22Rv1 (cell line): ENCODE measurements at regions not wholly inside any gene's neighbourhood (a gene's known extent, or its start where the extent isn't known, plus 50 kb on each side); places are given as distances from the start of the nearest gene placed in this dataset.
A peak's percentile ranks its signal among the peaks of the same experiment; 100 is the strongest.

ENCODE experiments used
- H3K27ac ChIP-seq: fragments of 450-650 bp; 2 replicates; pipeline ENCODE4 v1.5.1; 2017
- CTCF ChIP-seq: fragments of 450-650 bp; IDR thresholded peaks from 2 replicates; pipeline ENCODE4 v1.5.1; 2017; ENCODE audit warnings: mild to moderate bottlenecking
- ZFX ChIP-seq: fragments of 450-650 bp; IDR thresholded peaks from 2 replicates; pipeline ENCODE4 v1.6.1; 2017; ENCODE audit warnings: antibody characterized with exemption, borderline replicate concordance

DNA sequence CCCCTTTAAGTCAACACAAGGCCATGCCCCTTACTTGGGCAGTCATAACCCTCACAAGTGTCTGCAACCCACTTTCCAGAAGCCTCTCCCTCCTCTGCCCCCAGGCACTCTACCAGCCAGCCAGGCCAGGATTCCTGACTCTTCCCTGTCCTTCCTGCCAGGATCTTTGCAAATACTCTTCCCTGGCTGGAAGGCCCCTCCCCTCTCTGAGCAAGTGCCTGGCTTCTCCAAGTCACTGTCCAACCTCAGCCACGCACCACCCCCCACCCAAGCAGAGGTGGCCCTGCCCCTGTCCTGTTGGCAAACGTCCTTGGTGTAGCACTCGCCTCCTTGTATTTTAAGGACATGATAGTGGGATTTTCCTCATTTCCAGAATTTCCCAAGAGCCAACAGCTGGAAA lies 54.7 kb upstream of the USP3 start:
- peak overlapping the region; percentile 86 for H3K27ac ChIP-seq
- TF ChIP-seq CTCF (no peak), ZFX (no peak)

- H3K27ac ChIP-seq = peak overlapping the region; percentile 86
- TF ChIP-seq CTCF (no peak), ZFX (no peak)
Measured at GRCh38 chr15:63450884-63451225, 53.5 kb upstream of the USP3 start.

- H3K27ac ChIP-seq = no peak overlapping the region
- no peak for TF ChIP-seq ZFX
- TF ChIP-seq CTCF = no peak
Measured at GRCh38 chr15:63451671-63452315, 52.6 kb upstream of the USP3 start.

DNA sequence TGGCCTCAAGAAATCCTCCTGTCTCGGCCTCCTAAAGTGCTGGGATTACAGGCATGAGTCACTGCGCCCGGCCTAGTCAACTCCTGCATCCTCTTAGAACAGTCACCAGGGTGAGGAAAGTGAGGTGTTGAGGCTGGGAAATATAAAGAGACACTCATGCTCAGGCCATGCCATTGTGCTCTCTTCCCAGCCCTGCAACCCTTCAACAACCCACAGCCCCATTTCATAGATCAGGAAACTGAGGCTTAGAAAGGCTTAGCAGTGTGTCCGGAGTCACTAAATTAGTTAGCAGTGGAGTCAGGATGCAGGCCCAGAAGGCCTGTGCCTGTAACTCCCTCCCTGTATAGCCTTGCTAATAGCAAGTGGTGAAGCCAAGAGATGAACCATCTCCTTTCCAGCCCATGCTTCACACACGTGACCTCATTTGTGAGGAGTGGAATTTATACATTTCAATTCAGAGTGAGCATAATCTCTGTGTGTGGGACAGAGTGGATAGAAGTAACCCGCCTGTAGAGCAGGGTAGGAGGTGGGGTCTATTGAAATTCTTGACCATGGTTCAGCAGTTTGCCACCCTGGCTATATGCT lies 51.7 kb upstream of the USP3 start:
- H3K27ac ChIP-seq = no peak overlapping the region
- no peak for TF ChIP-seq ZFX
- no peak for TF ChIP-seq CTCF

DNA sequence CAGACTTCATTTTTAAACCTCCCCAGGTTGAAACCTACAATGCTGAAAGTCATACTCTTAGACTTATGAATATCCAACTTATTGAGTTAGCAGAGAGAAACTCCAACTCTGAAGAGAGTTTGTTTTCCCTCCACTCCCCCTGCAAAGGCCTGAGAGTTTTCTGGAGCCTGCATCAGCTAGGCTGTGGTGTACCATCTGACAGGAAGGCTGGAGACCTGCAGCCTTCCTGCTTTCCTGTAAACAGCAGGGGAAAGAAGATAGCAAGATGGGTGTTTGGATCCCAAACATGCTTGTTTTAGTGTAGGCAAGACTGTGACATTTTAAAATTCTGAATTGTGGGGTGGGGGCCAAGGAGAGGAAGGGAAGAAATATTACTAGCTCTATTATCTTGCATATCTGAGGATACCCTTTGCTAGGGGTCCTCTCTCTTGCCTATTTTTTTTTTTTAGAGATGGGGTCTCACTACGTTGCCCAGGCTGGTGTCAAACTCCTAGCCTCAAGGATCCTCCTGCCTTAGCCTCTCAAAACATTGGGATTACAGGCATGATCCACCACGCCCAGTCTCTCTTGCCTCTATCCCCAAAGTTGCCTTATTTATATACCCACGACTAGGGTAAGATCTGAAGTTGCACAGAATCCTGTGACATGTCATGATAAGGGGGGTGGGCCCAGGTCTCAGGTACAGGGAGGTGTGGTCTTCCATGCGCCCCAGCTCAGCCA lies 51.0 kb upstream of the USP3 start:
- TF ChIP-seq CTCF (no peak), ZFX (no peak)
- H3K27ac ChIP-seq = no peak overlapping the region

GRCh38 chr15:63454503-63455211 lies 49.7 kb upstream of the USP3 start:
- no peak for TF ChIP-seq ZFX
- TF ChIP-seq CTCF = no peak
- H3K27ac ChIP-seq = no peak overlapping the region
